ENCODE measurements at regions not wholly inside any gene's neighbourhood (a gene's known extent, or its start where the extent isn't known, plus 50 kb on each side); places are given as distances from the start of the nearest gene placed in this dataset.
"Not testable (repeated sequence)": the region's sequence is repeated elsewhere in the genome, so short reads cannot be mapped to it uniquely, and the experiment has no call there.

GRCh38 chr1:30550365-30551220 is 172.8 kb downstream of the MATN1 start:
- H3K36me3 Mint-ChIP-seq (ENCODE audit: insufficient read depth, unreplicated experiment), result no peaks in the 10 kb centered on the region
- DNase-seq, result no peak
- peaks cover 4% of the 10 kb centered on the region for H3K27me3 Mint-ChIP-seq (ENCODE audit: insufficient read depth, unreplicated experiment)
- no peaks in the 10 kb centered on the region for H3K27me3 ChIP-seq (replicated peaks; ENCODE audit: control insufficient read depth, insufficient read depth, low read length)
- H3K36me3 ChIP-seq (ENCODE audit: control insufficient read depth, insufficient read depth, low read length), result no peaks in the 10 kb centered on the region
- no peaks in the 10 kb centered on the region for H3K9me3 ChIP-seq
- H3K4me1 ChIP-seq, result no peaks in the 10 kb centered on the region
- ChIA-PET POLR2A (no interaction called here), CTCF (no interaction called here)
- BruUV-seq (replicated peaks), result no TSS peak
- H3K27ac Mint-ChIP-seq (ENCODE audit: unreplicated experiment), result no peak overlapping the region
- H3K4me3 ChIP-seq (ENCODE audit: low read depth, low read length), result no peak overlapping the region
- intact Hi-C loops (cut with micrococcal nuclease; ENCODE audit: unreplicated experiment), result no loop called here
- no peak overlapping the region for H3K4me3 Mint-ChIP-seq (ENCODE audit: unreplicated experiment)
- no peak for TF ChIP-seq CTCF (IDR thresholded peaks at IDR 0.05; ENCODE audit: insufficient read depth in 1 of 2, low read depth in 1 of 2, low read length in 1 of 2, severe bottlenecking in 1 of 2, unreplicated experiment in 1 of 2)
- no peaks in the 10 kb centered on the region for H3K9me3 Mint-ChIP-seq (ENCODE audit: unreplicated experiment)
- no peaks in the 10 kb centered on the region for H3K4me1 Mint-ChIP-seq (ENCODE audit: low read depth, unreplicated experiment)

- H3K27ac Mint-ChIP-seq (ENCODE audit: unreplicated experiment); BruUV-seq (replicated peaks); H3K4me1 ChIP-seq; H3K4me3 Mint-ChIP-seq (ENCODE audit: unreplicated experiment); POLR2A ChIA-PET; H3K4me1 Mint-ChIP-seq (ENCODE audit: low read depth, unreplicated experiment); DNase-seq; H3K27me3 Mint-ChIP-seq (ENCODE audit: insufficient read depth, unreplicated experiment); H3K36me3 ChIP-seq (ENCODE audit: control insufficient read depth, insufficient read depth, low read length); H3K4me3 ChIP-seq (ENCODE audit: low read depth, low read length); H3K36me3 Mint-ChIP-seq (ENCODE audit: insufficient read depth, unreplicated experiment); CTCF ChIA-PET; H3K27me3 ChIP-seq (replicated peaks; ENCODE audit: control insufficient read depth, insufficient read depth, low read length); H3K9me3 ChIP-seq; intact Hi-C loops (cut with micrococcal nuclease; ENCODE audit: unreplicated experiment); H3K9me3 Mint-ChIP-seq (ENCODE audit: unreplicated experiment): not testable (repeated sequence)
Measured at GRCh38 chr1:30549872-30550271, 173.5 kb downstream of the MATN1 start.

- ChIA-PET POLR2A (no interaction called here), CTCF (no interaction called here)
- Mint-ChIP-seq H3K36me3 (ENCODE audit: insufficient read depth, unreplicated experiment) (no peaks in the 10 kb centered on the region), H3K4me1 (ENCODE audit: low read depth, unreplicated experiment) (no peaks in the 10 kb centered on the region), H3K9me3 (ENCODE audit: unreplicated experiment) (no peaks in the 10 kb centered on the region), H3K27ac (ENCODE audit: unreplicated experiment) (no peak overlapping the region), H3K27me3 (ENCODE audit: insufficient read depth, unreplicated experiment) (peaks cover 4% of the 10 kb centered on the region), H3K4me3 (ENCODE audit: unreplicated experiment) (no peak overlapping the region)
- BruUV-seq (replicated peaks), result no TSS peak
- Histone ChIP-seq H3K4me1 (no peaks in the 10 kb centered on the region), H3K9me3 (no peaks in the 10 kb centered on the region), H3K27me3 (replicated peaks; ENCODE audit: control insufficient read depth, insufficient read depth, low read length) (no peaks in the 10 kb centered on the region), H3K4me3 (ENCODE audit: low read depth, low read length) (no peak overlapping the region), H3K36me3 (ENCODE audit: control insufficient read depth, insufficient read depth, low read length) (no peaks in the 10 kb centered on the region)
- no peak for DNase-seq
- intact Hi-C loops (cut with micrococcal nuclease; ENCODE audit: unreplicated experiment), result no loop called here
- no peak for TF ChIP-seq CTCF (IDR thresholded peaks at IDR 0.05; ENCODE audit: insufficient read depth in 1 of 2, low read depth in 1 of 2, low read length in 1 of 2, severe bottlenecking in 1 of 2, unreplicated experiment in 1 of 2)
Measured at GRCh38 chr1:30548294-30548693, 175.1 kb downstream of the MATN1 start.

GRCh38 chr1:30547326-30547725 is 176.1 kb downstream of the MATN1 start:
- H3K36me3 Mint-ChIP-seq (ENCODE audit: insufficient read depth, unreplicated experiment); BruUV-seq (replicated peaks); H3K27me3 ChIP-seq (replicated peaks; ENCODE audit: control insufficient read depth, insufficient read depth, low read length); H3K4me1 Mint-ChIP-seq (ENCODE audit: low read depth, unreplicated experiment); H3K4me3 Mint-ChIP-seq (ENCODE audit: unreplicated experiment); intact Hi-C loops (cut with micrococcal nuclease; ENCODE audit: unreplicated experiment); H3K36me3 ChIP-seq (ENCODE audit: control insufficient read depth, insufficient read depth, low read length); DNase-seq; H3K4me1 ChIP-seq; CTCF ChIA-PET; H3K9me3 Mint-ChIP-seq (ENCODE audit: unreplicated experiment); H3K4me3 ChIP-seq (ENCODE audit: low read depth, low read length); H3K9me3 ChIP-seq; H3K27ac Mint-ChIP-seq (ENCODE audit: unreplicated experiment); POLR2A ChIA-PET; H3K27me3 Mint-ChIP-seq (ENCODE audit: insufficient read depth, unreplicated experiment): not testable (repeated sequence)
